ENCODE measurements at regions not wholly inside any gene's neighbourhood (a gene's known extent, or its start where the extent isn't known, plus 50 kb on each side); places are given as distances from the start of the nearest gene placed in this dataset.
A peak's percentile ranks its signal among the peaks of the same experiment; 100 is the strongest.

- Histone ChIP-seq H3K36me3 (no peaks in the 10 kb centered on the region), H3K4me1 (peaks cover 0 to 9% (median 0%) of the 10 kb centered on the region in 3 donors), H3K9me3 (no peaks in the 10 kb centered on the region), H3K27me3 (no peaks in the 10 kb centered on the region), H3K27ac (no peak overlapping the region), H3K4me3 (no peak overlapping the region)
- FAIRE-seq (no peak), ATAC-seq (no peak), DNase-seq (no peak)
- 93 to 99% methylated on average over 2 of the region's 2 CpGs for WGBS, 2 donors
- no peak for TF ChIP-seq CTCF (IDR thresholded peaks at IDR 0.05)
- intact Hi-C loops (cut with DNase I), result no loop called here
Measured at GRCh38 chr1:83751602-83752001, 247.3 kb downstream of the TTLL7 start.

GRCh38 chr1:83750201-83750600 is 248.7 kb downstream of the TTLL7 start:
- H3K36me3 ChIP-seq, result no peaks in the 10 kb centered on the region
- H3K27ac ChIP-seq, result no peak overlapping the region
- FAIRE-seq, result no peak
- H3K9me3 ChIP-seq, result no peaks in the 10 kb centered on the region
- no peak for ATAC-seq
- H3K4me3 ChIP-seq, result no peak overlapping the region
- H3K4me1 ChIP-seq, result peaks cover 0 to 9% (median 0%) of the 10 kb centered on the region in 3 donors
- TF ChIP-seq CTCF (IDR thresholded peaks at IDR 0.05), result no peak
- WGBS, 2 donors, result 81 to 83% methylated on average over 1 of the region's 1 CpG
- no peaks in the 10 kb centered on the region for H3K27me3 ChIP-seq
- no peak for DNase-seq
- intact Hi-C loops (cut with DNase I), result no loop called here

- H3K9me3 ChIP-seq, result no peaks in the 10 kb centered on the region
- H3K4me3 ChIP-seq, result no peak overlapping the region
- DNase-seq (no peak), FAIRE-seq (no peak), ATAC-seq (no peak)
- no peak overlapping the region for H3K27ac ChIP-seq
- 78 to 83% methylated on average over 4 of the region's 4 CpGs for WGBS, 2 donors
- no peak for TF ChIP-seq CTCF (IDR thresholded peaks at IDR 0.05)
- no peaks in the 10 kb centered on the region for H3K36me3 ChIP-seq
- H3K27me3 ChIP-seq, result no peaks in the 10 kb centered on the region
- H3K4me1 ChIP-seq, result no peaks in the 10 kb centered on the region
- intact Hi-C loops (cut with DNase I), result no loop called here
Measured at GRCh38 chr1:83747853-83748482, 251.0 kb downstream of the TTLL7 start.

GRCh38 chr1:83746234-83746633 is 252.7 kb downstream of the TTLL7 start:
- Histone ChIP-seq H3K9me3 (no peaks in the 10 kb centered on the region), H3K4me3 (no peak overlapping the region), H3K27me3 (no peaks in the 10 kb centered on the region), H3K36me3 (no peaks in the 10 kb centered on the region), H3K4me1 (peaks cover 0 to 4% (median 0%) of the 10 kb centered on the region in 3 donors), H3K27ac (no peak overlapping the region)
- ATAC-seq (no peak), FAIRE-seq (no peak), DNase-seq (no peak)
- 93 to 98% methylated on average over 5 of the region's 5 CpGs for WGBS, 2 donors
- no peak for TF ChIP-seq CTCF (IDR thresholded peaks at IDR 0.05)
- intact Hi-C loops (cut with DNase I), result no loop called here

- FAIRE-seq, result no peak
- intact Hi-C loops (cut with DNase I), result no loop called here
- no peaks in the 10 kb centered on the region for H3K27me3 ChIP-seq
- H3K27ac ChIP-seq, result no peak overlapping the region
- ATAC-seq, result peak in 1 of 4 donors; percentile 43
- DNase-seq, result no peak
- no peak overlapping the region for H3K4me3 ChIP-seq
- WGBS, 2 donors, result 53 to 67% methylated on average over 3 of the region's 3 CpGs
- H3K4me1 ChIP-seq, result peaks cover 0 to 4% (median 0%) of the 10 kb centered on the region in 3 donors
- no peak for TF ChIP-seq CTCF (IDR thresholded peaks at IDR 0.05)
- no peaks in the 10 kb centered on the region for H3K36me3 ChIP-seq
- H3K9me3 ChIP-seq, result no peaks in the 10 kb centered on the region
Measured at GRCh38 chr1:83742446-83742845, 256.5 kb downstream of the TTLL7 start.

Data from pancreas (tissue), 10 donors.